ENCODE measurements at regions not wholly inside any gene's neighbourhood (a gene's known extent, or its start where the extent isn't known, plus 50 kb on each side); places are given as distances from the start of the nearest gene placed in this dataset.

DNA sequence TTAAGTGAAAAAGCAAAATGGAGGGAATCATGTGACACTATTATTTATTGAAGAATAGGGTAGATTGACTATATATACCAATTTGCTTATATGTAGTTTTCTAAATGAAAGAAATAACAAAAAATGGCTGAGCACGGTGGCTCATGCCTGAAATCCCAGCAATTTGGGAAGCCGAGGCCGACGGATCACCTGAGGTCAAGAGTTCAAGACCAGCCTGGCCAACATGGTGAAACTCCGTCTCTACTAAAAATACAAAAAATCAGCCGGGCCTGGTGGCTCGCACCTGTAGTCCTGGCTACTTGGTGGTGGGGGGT is 59.3 kb upstream of the MYCN start:
- no peaks in the 10 kb centered on the region for H3K27me3 ChIP-seq (ENCODE audit: control insufficient read depth, insufficient read depth, low read length)
- ATAC-seq: no peak
- no peaks in the 10 kb centered on the region for H3K36me3 ChIP-seq (ENCODE audit: control insufficient read depth, insufficient read depth, low read length)
- Mint-ChIP-seq H3K27me3 (ENCODE audit: low read depth in 2 of 2) (no peaks in the 10 kb centered on the region), H3K4me3 (no peak overlapping the region), H3K4me1 (no peaks in the 10 kb centered on the region), H3K36me3 (no peaks in the 10 kb centered on the region), H3K9me3 (peaks cover 0 to 3% of the 10 kb centered on the region in 2 donors), H3K27ac (no peak overlapping the region)
- no peak for DNase-seq
- H3K27ac ChIP-seq (ENCODE audit: low read length): no peak overlapping the region
- H3K4me1 ChIP-seq (ENCODE audit: control insufficient read depth, insufficient read depth, low read length): no peaks in the 10 kb centered on the region
- 94% methylated on average over 4 of the region's 7 CpGs for WGBS (ENCODE audit: insufficient coverage)
- H3K9me3 ChIP-seq (ENCODE audit: control insufficient read depth, insufficient read depth, low read length): no peaks in the 10 kb centered on the region
- no peak overlapping the region for H3K4me3 ChIP-seq (ENCODE audit: low read length)
- TF ChIP-seq CTCF (IDR thresholded peaks at IDR 0.05): no peak
- intact Hi-C loops (cut with micrococcal nuclease): no loop called here

DNA sequence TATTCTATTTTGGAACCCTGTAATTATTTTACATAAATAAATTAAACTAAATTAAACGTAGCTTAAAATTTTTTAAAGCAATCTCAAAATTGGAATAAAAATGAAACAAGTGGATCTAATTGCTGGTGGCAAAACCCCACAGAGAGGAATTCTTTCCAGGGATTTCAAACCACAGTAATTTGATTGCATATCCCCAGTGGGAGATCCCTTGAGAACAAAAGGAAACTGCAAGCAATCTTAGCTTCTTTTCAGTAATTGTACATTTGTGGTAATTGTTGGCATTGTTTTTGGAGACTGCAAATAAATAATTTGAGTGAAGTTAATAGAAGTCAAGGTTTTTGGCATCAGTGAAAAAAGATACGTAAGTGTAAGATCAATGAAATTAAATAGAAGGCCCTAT is 58.7 kb upstream of the MYCN start:
- H3K27ac ChIP-seq (ENCODE audit: low read length): no peak overlapping the region
- H3K27ac Mint-ChIP-seq: no peak overlapping the region
- H3K36me3 ChIP-seq (ENCODE audit: control insufficient read depth, insufficient read depth, low read length): no peaks in the 10 kb centered on the region
- H3K9me3 ChIP-seq (ENCODE audit: control insufficient read depth, insufficient read depth, low read length): no peaks in the 10 kb centered on the region
- no peak for TF ChIP-seq CTCF (IDR thresholded peaks at IDR 0.05)
- intact Hi-C loops (cut with micrococcal nuclease): no loop called here
- no peak for DNase-seq
- peaks cover 0 to 3% of the 10 kb centered on the region in 2 donors for H3K9me3 Mint-ChIP-seq
- ATAC-seq: no peak
- H3K4me1 ChIP-seq (ENCODE audit: control insufficient read depth, insufficient read depth, low read length): no peaks in the 10 kb centered on the region
- no peaks in the 10 kb centered on the region for H3K27me3 Mint-ChIP-seq (ENCODE audit: low read depth in 2 of 2)
- no peaks in the 10 kb centered on the region for H3K4me1 Mint-ChIP-seq
- no peak overlapping the region for H3K4me3 Mint-ChIP-seq
- 75% methylated on average over 1 of the region's 2 CpGs for WGBS (ENCODE audit: insufficient coverage)
- H3K4me3 ChIP-seq (ENCODE audit: low read length): no peak overlapping the region
- no peaks in the 10 kb centered on the region for H3K36me3 Mint-ChIP-seq
- H3K27me3 ChIP-seq (ENCODE audit: control insufficient read depth, insufficient read depth, low read length): no peaks in the 10 kb centered on the region

- no peak overlapping the region for H3K27ac ChIP-seq (ENCODE audit: low read length)
These were observed 57.4 kb upstream of the MYCN start for GRCh38 chr2:15882761-15883497.

More at GRCh38 chr2:15882761-15883497, 57.4 kb upstream of the MYCN start:
- H3K4me1 Mint-ChIP-seq: no peaks in the 10 kb centered on the region
- WGBS (ENCODE audit: insufficient coverage): 91% methylated on average over 3 of the region's 5 CpGs
- TF ChIP-seq CTCF (IDR thresholded peaks at IDR 0.05): no peak
- no peak for DNase-seq
- intact Hi-C loops (cut with micrococcal nuclease): no loop called here
- no peaks in the 10 kb centered on the region for H3K27me3 Mint-ChIP-seq (ENCODE audit: low read depth in 2 of 2)
- Histone ChIP-seq H3K4me1 (ENCODE audit: control insufficient read depth, insufficient read depth, low read length) (no peaks in the 10 kb centered on the region), H3K4me3 (ENCODE audit: low read length) (no peak overlapping the region), H3K27me3 (ENCODE audit: control insufficient read depth, insufficient read depth, low read length) (no peaks in the 10 kb centered on the region), H3K36me3 (ENCODE audit: control insufficient read depth, insufficient read depth, low read length) (no peaks in the 10 kb centered on the region), H3K9me3 (ENCODE audit: control insufficient read depth, insufficient read depth, low read length) (no peaks in the 10 kb centered on the region)
- H3K4me3 Mint-ChIP-seq: no peak overlapping the region
- no peak for ATAC-seq
- H3K9me3 Mint-ChIP-seq: peaks cover 0 to 3% of the 10 kb centered on the region in 2 donors
- no peaks in the 10 kb centered on the region for H3K36me3 Mint-ChIP-seq
- no peak overlapping the region for H3K27ac Mint-ChIP-seq
